Esophagus squamous epithelium (tissue), 5 donors: ENCODE measurements at regions not wholly inside any gene's neighbourhood (a gene's known extent, or its start where the extent isn't known, plus 50 kb on each side); places are given as distances from the start of the nearest gene placed in this dataset.
"Not testable (repeated sequence)": the region's sequence is repeated elsewhere in the genome, so short reads cannot be mapped to it uniquely, and the experiment has no call there.

Experiments
- DNase-seq: peaks from one replicate; lab custom pipeline; 2025; lab: John Stamatoyannopoulos, UW
- H3K27ac ChIP-seq, 4 donors: fragments of 200-600 bp; sonication (generic); one replicate each; pipeline ENCODE4 v1.5.1; 2016 to 2019; ENCODE audit warnings: mild to moderate bottlenecking in 1 of 4
- H3K27me3 ChIP-seq, 4 donors: fragments of 200-600 bp; sonication (generic); 1 replicate in 3 of 4; 2 replicates in 1 of 4; pipeline versions ENCODE4 v1.5.1 to v1.6.0; 2017 to 2021; ENCODE audit warnings: antibody characterized with exemption in 1 of 4
- H3K36me3 ChIP-seq, 3 donors: fragments of 200-600 bp; sonication (generic); one replicate each; pipeline ENCODE4 v1.5.1; 2016 to 2019
- H3K4me1 ChIP-seq, 3 donors: fragments of 200-600 bp; sonication (generic); one replicate each; pipeline ENCODE4 v1.5.1; 2017 to 2019
- H3K4me3 ChIP-seq, 4 donors: fragments of 200-600 bp; sonication (generic); 1 replicate in 3 of 4; 2 replicates in 1 of 4; pipeline ENCODE4 v1.5.1; 2016 to 2019; ENCODE audit warnings: mild to moderate bottlenecking in 2 of 4, moderate library complexity in 1 of 4
- H3K9me3 ChIP-seq, 3 donors: fragments of 200-600 bp; sonication (generic); one replicate each; pipeline ENCODE4 v1.5.1; 2016 to 2019
- POLR2A ChIP-seq, 4 donors: fragments of 450-650 bp; IDR thresholded peaks; one replicate each; pipeline ENCODE4 v1.6.1; 2017; ENCODE audit warnings: antibody characterized with exemption in 4 of 4, mild to moderate bottlenecking in 4 of 4, moderate library complexity in 3 of 4
- WGBS, 2 donors: methylation state at CpG; one replicate each; pipeline ENCODE4 v1.1.5; 2018; 5-methylcytosine and 5-hydroxymethylcytosine counted together
- intact Hi-C: fragments of 100-400 bp; cut with DNase I; formaldehyde crosslinking; loops from one replicate; pipeline ENCODE4 v1.15.0; 2022
- TF ChIP-seq, protein P1 (sequence below), 6 experiments: fragments of 450-650 bp in 4 of 6; fragments of 200-600 bp in 2 of 6; sonication (generic) in 2 of 6; IDR thresholded peaks; one replicate each; pipeline ENCODE4 v1.5.1; 2016 to 2019; ENCODE audit warnings: antibody characterized with exemption in 6 of 6, mild to moderate bottlenecking in 4 of 6, moderate library complexity in 4 of 6
- donor health status: DM: yes; HTN: yes; CAD: no.

DNA sequence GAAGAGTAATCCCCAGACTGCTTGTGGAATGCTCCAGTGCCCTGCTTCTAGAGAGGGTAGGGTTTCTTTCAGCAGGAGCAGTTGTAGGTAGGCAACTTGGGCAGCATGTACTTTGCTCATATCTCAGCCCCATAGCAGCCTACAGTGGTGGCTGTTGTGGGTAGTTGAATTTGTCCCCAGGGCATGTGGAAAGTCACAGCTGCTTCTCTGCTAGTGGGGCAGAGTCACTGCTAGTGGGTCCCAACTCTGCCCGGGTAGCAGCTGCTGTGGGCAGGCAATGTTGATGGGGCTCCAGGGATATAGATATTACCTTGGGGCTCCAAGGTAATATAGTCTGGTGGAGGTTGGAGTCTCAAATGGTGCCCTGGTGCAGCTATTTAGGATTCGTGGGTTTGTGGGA, 174.5 kb downstream of the OTOL1 start:
- no peaks in the 10 kb centered on the region for H3K27me3 ChIP-seq
- H3K4me1 ChIP-seq, result no peaks in the 10 kb centered on the region
- no peak overlapping the region for H3K27ac ChIP-seq
- H3K9me3 ChIP-seq, result peaks cover 0 to 6% (median 4%) of the 10 kb centered on the region in 3 donors
- H3K36me3 ChIP-seq, result no peaks in the 10 kb centered on the region
- no peak overlapping the region for H3K4me3 ChIP-seq
- WGBS, 2 donors, result 29% methylated on average over 1 of the region's 2 CpGs; no CpG with 5 or more reads in 1 of the 2 donors
- no peak for DNase-seq
- intact Hi-C loops, result no loop called here
- TF ChIP-seq, protein P1, sequence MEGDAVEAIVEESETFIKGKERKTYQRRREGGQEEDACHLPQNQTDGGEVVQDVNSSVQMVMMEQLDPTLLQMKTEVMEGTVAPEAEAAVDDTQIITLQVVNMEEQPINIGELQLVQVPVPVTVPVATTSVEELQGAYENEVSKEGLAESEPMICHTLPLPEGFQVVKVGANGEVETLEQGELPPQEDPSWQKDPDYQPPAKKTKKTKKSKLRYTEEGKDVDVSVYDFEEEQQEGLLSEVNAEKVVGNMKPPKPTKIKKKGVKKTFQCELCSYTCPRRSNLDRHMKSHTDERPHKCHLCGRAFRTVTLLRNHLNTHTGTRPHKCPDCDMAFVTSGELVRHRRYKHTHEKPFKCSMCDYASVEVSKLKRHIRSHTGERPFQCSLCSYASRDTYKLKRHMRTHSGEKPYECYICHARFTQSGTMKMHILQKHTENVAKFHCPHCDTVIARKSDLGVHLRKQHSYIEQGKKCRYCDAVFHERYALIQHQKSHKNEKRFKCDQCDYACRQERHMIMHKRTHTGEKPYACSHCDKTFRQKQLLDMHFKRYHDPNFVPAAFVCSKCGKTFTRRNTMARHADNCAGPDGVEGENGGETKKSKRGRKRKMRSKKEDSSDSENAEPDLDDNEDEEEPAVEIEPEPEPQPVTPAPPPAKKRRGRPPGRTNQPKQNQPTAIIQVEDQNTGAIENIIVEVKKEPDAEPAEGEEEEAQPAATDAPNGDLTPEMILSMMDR (IDR thresholded peaks at IDR 0.05), result no peak
- TF ChIP-seq POLR2A (IDR thresholded peaks at IDR 0.05), result no peak

DNA sequence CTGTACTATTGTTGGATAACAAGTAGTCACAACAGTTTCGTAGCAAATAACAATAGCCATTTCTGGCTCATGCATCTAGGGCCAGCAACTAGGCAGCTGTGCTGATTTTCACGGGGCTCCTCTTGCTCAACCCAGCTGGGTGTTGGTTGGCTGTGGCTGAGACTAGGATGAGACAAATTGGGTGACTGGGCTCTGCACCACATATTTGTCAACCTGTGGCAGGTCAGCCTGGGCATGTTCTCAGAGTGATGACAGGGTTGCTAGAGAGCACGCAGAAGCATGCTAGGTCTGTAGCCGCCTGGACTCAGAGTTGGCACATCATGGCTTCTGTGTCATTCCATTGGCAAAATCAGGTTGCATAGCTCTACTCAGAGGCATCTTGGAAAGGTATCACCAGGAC, 175.9 kb downstream of the OTOL1 start:
- peaks cover 0 to 6% (median 4%) of the 10 kb centered on the region in 3 donors for H3K9me3 ChIP-seq
- H3K36me3 ChIP-seq, result no peaks in the 10 kb centered on the region
- no peak overlapping the region for H3K4me3 ChIP-seq
- no peak for DNase-seq
- intact Hi-C loops, result no loop called here
- WGBS, 2 donors, result 0 to 67% methylated on average over 1 to 4 of the region's 4 CpGs
- no peak overlapping the region for H3K27ac ChIP-seq
- TF ChIP-seq, protein P1 (IDR thresholded peaks at IDR 0.05), result no peak
- no peak for TF ChIP-seq POLR2A (IDR thresholded peaks at IDR 0.05)
- H3K4me1 ChIP-seq, result no peaks in the 10 kb centered on the region
- H3K27me3 ChIP-seq, result no peaks in the 10 kb centered on the region

DNA sequence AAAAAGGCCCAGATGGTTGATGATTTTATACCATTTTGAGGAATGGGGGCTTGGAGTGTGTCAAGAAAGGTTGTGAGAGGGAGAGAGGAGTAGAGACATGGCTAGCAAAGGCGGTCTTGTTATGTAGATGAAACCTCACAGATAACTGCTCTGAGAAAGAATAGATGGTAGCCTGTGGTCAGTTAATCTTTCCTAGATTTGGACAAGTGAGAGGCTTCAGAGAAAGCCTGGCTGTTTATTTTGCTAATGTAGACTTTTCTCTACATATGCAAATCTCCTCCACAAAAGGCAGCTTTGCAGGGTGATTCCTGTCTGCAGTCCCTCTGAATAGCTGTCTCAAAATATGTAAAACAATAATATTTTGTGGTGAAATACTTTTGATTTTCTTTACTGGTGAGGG, 177.3 kb downstream of the OTOL1 start:
- DNase-seq, result no peak
- Histone ChIP-seq H3K4me3 (no peak overlapping the region), H3K4me1 (no peaks in the 10 kb centered on the region), H3K27ac (no peak overlapping the region), H3K9me3 (peaks cover 0 to 6% (median 4%) of the 10 kb centered on the region in 3 donors), H3K36me3 (no peaks in the 10 kb centered on the region), H3K27me3 (no peaks in the 10 kb centered on the region)
- TF ChIP-seq POLR2A (IDR thresholded peaks at IDR 0.05), result no peak
- TF ChIP-seq, protein P1 (IDR thresholded peaks at IDR 0.05), result no peak
- 71 to 73% methylated on average over 1 of the region's 1 CpG for WGBS, 2 donors
- intact Hi-C loops, result no loop called here

DNA sequence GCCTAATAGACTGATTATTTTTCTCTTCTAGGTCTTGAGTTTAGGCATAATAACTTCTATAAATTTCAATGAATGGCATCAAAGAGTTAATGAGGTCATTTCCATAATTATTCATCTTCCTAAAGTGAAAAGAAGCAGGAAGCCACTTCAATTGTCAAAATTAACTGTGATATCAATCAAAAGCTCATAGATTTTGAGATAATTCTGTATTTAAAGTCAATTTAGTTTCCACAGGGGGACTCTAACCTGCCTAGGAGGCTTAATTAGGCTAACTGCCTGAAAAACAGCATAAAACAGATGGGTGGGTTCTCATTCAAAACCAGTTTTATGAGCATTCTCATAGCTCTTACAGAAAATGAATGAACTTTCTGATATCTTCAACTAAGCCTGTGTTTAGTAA, 177.8 kb downstream of the OTOL1 start:
- TF ChIP-seq POLR2A (IDR thresholded peaks at IDR 0.05), result no peak
- TF ChIP-seq, protein P1 (IDR thresholded peaks at IDR 0.05), result no peak
- intact Hi-C loops, result no loop called here

DNA sequence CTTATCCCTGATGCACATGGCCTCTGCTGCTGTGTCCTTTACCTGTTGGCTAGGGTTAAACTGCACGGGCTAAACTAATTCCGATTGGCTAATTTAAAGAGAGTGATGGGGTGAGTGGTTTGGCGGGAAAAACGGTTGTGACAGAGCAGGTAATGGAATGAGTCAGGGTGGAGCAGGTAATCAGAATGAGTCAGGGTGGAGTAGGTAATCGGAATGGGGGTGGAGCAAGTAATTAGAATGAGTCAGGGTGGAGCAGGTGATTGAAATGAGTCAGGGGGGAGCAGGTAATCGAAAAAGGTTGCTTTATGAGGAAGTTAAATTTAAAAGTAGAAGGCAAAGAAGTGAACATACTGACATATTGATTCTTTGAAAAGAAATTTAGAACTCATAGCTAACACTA, 185.2 kb downstream of the OTOL1 start:
- H3K4me1 ChIP-seq, H3K4me3 ChIP-seq, H3K36me3 ChIP-seq, intact Hi-C loops, DNase-seq, H3K27me3 ChIP-seq, H3K9me3 ChIP-seq, H3K27ac ChIP-seq: not testable (repeated sequence)
- WGBS, 2 donors, result 67 to 73% methylated on average over 6 of the region's 6 CpGs

More for the DNA sequence above, 177.8 kb downstream of the OTOL1 start:
- no peak for DNase-seq
- no peaks in the 10 kb centered on the region for H3K36me3 ChIP-seq
- H3K4me1 ChIP-seq, result no peaks in the 10 kb centered on the region
- no peak overlapping the region for H3K4me3 ChIP-seq
- no peak overlapping the region for H3K27ac ChIP-seq
- H3K27me3 ChIP-seq, result no peaks in the 10 kb centered on the region
- H3K9me3 ChIP-seq, result peaks cover 0 to 4% (median 1%) of the 10 kb centered on the region in 3 donors

DNA sequence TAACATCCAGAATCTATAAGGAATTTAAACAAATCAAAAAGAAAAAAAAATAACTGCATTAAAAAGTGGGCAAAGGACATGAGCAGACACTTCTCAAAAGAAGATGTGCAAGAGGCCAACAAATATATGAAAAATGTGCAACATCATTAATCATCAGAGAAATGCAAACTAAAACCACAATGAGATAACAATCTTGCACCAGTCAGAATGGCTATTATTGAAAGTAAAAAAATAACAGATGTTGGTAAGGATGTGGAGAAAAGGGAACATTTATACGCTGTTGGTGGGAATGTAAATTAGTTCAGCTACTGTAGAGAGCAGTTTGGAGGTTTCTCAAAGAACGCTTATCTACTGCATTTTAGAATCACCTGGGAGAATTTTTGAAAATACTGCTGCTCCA, 186.1 kb downstream of the OTOL1 start:
- no peak overlapping the region for H3K27ac ChIP-seq
- WGBS, 2 donors, result 55 to 58% methylated on average over 2 of the region's 2 CpGs
- no peaks in the 10 kb centered on the region for H3K9me3 ChIP-seq
- no peaks in the 10 kb centered on the region for H3K4me1 ChIP-seq
- no peaks in the 10 kb centered on the region for H3K27me3 ChIP-seq
- intact Hi-C loops, result no loop called here
- no peak for DNase-seq
- TF ChIP-seq POLR2A (IDR thresholded peaks at IDR 0.05), result no peak
- H3K36me3 ChIP-seq, result no peaks in the 10 kb centered on the region
- H3K4me3 ChIP-seq, result no peak overlapping the region
